ENCODE measurements at regions not wholly inside any gene's neighbourhood (a gene's known extent, or its start where the extent isn't known, plus 50 kb on each side); places are given as distances from the start of the nearest gene placed in this dataset.
A peak's percentile ranks its signal among the peaks of the same experiment; 100 is the strongest.

DNA sequence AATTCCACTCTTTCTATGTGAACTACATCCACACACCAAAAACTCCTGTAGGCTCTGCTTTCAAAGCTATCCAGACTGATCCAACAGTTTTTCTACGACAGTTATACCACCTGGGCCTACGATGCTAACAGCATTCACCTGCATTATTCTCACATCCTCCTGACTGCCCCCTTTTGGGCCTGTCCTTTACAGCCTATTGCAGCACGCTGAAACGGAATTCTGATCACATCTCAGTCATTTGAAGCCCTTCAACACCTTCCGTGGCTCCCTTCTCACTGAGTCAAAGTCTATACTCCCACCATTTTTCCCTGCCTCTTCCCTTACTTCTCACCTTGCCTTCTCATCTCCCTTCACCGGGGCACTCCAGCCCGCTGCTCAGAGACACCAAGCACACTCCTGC lies 791.3 kb upstream of the KIRREL3 start:
- Histone ChIP-seq H3K4me1 (ENCODE audit: insufficient read depth) (peaks cover 10% of the 10 kb centered on the region; the same call in 1 of the 2 replicates), H4K20me1 (replicated peaks; ENCODE audit: insufficient read depth) (no peaks in the 10 kb centered on the region), H3K36me3 (ENCODE audit: insufficient read depth) (no peaks in the 10 kb centered on the region), H3K4me2 (no peak overlapping the region), H3K79me2 (replicated peaks; ENCODE audit: insufficient read depth) (no peaks in the 10 kb centered on the region), H3K4me3 (no peak overlapping the region), H3K27me3 (ENCODE audit: insufficient read depth) (no peaks in the 10 kb centered on the region), H3K9me2 (ENCODE audit: insufficient read depth) (no peaks in the 10 kb centered on the region), H2AFZ (peak overlapping the region; percentile 49; the same call in 1 of the 2 replicates), H3F3A (replicated peaks; ENCODE audit: low read depth) (no peaks in the 10 kb centered on the region), H3K27ac (ENCODE audit: low read depth) (no peak overlapping the region)
- Mint-ChIP-seq H3K4me3 (no peak overlapping the region), H3K9me3 (no peaks in the 10 kb centered on the region), H3K36me3 (ENCODE audit: low read depth) (no peaks in the 10 kb centered on the region), H3K4me1 (peaks cover 26% of the 10 kb centered on the region), H3K27me3 (ENCODE audit: insufficient read depth, low read depth, poor library complexity) (peaks cover 3% of the 10 kb centered on the region), H3K27ac (no peak overlapping the region)
- TF ChIP-seq, protein P1, sequence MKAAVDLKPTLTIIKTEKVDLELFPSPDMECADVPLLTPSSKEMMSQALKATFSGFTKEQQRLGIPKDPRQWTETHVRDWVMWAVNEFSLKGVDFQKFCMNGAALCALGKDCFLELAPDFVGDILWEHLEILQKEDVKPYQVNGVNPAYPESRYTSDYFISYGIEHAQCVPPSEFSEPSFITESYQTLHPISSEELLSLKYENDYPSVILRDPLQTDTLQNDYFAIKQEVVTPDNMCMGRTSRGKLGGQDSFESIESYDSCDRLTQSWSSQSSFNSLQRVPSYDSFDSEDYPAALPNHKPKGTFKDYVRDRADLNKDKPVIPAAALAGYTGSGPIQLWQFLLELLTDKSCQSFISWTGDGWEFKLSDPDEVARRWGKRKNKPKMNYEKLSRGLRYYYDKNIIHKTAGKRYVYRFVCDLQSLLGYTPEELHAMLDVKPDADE (IDR thresholded peaks at IDR 0.05) = no peak
- TF ChIP-seq EZH2 (IDR thresholded peaks at IDR 0.05; ENCODE audit: low read depth, unreplicated experiment) (no peak), CREB1 (CRISPR knock-in tag; IDR thresholded peaks at IDR 0.05; ENCODE audit: low read depth) (no peak), CTCF (conservative IDR thresholded peaks at IDR 0.05; ENCODE audit: low read depth in 2 of 2) (peak; percentile 37 to 51), STAT1 (IDR thresholded peaks at IDR 0.05; ENCODE audit: unreplicated experiment) (no peak)
- TF ChIP-seq, protein P2, sequence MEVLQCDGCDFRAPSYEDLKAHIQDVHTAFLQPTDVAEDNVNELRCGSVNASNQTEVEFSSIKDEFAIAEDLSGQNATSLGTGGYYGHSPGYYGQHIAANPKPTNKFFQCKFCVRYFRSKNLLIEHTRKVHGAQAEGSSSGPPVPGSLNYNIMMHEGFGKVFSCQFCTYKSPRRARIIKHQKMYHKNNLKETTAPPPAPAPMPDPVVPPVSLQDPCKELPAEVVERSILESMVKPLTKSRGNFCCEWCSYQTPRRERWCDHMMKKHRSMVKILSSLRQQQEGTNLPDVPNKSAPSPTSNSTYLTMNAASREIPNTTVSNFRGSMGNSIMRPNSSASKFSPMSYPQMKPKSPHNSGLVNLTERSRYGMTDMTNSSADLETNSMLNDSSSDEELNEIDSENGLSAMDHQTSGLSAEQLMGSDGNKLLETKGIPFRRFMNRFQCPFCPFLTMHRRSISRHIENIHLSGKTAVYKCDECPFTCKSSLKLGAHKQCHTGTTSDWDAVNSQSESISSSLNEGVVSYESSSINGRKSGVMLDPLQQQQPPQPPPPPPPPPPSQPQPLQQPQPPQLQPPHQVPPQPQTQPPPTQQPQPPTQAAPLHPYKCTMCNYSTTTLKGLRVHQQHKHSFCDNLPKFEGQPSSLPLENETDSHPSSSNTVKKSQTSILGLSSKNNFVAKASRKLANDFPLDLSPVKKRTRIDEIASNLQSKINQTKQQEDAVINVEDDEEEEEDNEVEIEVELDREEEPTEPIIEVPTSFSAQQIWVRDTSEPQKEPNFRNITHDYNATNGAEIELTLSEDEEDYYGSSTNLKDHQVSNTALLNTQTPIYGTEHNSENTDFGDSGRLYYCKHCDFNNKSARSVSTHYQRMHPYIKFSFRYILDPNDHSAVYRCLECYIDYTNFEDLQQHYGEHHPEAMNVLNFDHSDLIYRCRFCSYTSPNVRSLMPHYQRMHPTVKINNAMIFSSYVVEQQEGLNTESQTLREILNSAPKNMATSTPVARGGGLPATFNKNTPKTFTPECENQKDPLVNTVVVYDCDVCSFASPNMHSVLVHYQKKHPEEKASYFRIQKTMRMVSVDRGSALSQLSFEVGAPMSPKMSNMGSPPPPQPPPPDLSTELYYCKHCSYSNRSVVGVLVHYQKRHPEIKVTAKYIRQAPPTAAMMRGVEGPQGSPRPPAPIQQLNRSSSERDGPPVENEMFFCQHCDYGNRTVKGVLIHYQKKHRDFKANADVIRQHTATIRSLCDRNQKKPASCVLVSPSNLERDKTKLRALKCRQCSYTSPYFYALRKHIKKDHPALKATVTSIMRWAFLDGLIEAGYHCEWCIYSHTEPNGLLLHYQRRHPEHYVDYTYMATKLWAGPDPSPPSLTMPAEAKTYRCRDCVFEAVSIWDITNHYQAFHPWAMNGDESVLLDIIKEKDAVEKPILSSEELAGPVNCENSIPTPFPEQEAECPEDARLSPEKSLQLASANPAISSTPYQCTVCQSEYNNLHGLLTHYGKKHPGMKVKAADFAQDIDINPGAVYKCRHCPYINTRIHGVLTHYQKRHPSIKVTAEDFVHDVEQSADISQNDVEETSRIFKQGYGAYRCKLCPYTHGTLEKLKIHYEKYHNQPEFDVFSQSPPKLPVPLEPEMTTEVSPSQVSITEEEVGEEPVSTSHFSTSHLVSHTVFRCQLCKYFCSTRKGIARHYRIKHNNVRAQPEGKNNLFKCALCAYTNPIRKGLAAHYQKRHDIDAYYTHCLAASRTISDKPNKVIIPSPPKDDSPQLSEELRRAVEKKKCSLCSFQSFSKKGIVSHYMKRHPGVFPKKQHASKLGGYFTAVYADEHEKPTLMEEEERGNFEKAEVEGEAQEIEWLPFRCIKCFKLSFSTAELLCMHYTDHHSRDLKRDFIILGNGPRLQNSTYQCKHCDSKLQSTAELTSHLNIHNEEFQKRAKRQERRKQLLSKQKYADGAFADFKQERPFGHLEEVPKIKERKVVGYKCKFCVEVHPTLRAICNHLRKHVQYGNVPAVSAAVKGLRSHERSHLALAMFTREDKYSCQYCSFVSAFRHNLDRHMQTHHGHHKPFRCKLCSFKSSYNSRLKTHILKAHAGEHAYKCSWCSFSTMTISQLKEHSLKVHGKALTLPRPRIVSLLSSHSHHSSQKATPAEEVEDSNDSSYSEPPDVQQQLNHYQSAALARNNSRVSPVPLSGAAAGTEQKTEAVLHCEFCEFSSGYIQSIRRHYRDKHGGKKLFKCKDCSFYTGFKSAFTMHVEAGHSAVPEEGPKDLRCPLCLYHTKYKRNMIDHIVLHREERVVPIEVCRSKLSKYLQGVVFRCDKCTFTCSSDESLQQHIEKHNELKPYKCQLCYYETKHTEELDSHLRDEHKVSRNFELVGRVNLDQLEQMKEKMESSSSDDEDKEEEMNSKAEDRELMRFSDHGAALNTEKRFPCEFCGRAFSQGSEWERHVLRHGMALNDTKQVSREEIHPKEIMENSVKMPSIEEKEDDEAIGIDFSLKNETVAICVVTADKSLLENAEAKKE (CRISPR knock-in tag; IDR thresholded peaks at IDR 0.05) = no peak
- TF ChIP-seq, protein P3, sequence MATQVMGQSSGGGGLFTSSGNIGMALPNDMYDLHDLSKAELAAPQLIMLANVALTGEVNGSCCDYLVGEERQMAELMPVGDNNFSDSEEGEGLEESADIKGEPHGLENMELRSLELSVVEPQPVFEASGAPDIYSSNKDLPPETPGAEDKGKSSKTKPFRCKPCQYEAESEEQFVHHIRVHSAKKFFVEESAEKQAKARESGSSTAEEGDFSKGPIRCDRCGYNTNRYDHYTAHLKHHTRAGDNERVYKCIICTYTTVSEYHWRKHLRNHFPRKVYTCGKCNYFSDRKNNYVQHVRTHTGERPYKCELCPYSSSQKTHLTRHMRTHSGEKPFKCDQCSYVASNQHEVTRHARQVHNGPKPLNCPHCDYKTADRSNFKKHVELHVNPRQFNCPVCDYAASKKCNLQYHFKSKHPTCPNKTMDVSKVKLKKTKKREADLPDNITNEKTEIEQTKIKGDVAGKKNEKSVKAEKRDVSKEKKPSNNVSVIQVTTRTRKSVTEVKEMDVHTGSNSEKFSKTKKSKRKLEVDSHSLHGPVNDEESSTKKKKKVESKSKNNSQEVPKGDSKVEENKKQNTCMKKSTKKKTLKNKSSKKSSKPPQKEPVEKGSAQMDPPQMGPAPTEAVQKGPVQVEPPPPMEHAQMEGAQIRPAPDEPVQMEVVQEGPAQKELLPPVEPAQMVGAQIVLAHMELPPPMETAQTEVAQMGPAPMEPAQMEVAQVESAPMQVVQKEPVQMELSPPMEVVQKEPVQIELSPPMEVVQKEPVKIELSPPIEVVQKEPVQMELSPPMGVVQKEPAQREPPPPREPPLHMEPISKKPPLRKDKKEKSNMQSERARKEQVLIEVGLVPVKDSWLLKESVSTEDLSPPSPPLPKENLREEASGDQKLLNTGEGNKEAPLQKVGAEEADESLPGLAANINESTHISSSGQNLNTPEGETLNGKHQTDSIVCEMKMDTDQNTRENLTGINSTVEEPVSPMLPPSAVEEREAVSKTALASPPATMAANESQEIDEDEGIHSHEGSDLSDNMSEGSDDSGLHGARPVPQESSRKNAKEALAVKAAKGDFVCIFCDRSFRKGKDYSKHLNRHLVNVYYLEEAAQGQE (IDR thresholded peaks at IDR 0.05; ENCODE audit: unreplicated experiment) = no peak
- ATAC-seq (peak; percentile 83), DNase-seq (ENCODE audit: low spot score) (peak; percentile 56)

Measured in GM23338 (cell line).